Upper lobe of left lung (tissue), 4 donors: ENCODE measurements at regions not wholly inside any gene's neighbourhood (a gene's known extent, or its start where the extent isn't known, plus 50 kb on each side); places are given as distances from the start of the nearest gene placed in this dataset.
"Not testable (repeated sequence)": the region's sequence is repeated elsewhere in the genome, so short reads cannot be mapped to it uniquely, and the experiment has no call there.

Experiments
- CTCF ChIP-seq, 6 experiments: fragments of 450-650 bp in 4 of 6; fragments of 200-600 bp in 2 of 6; sonication (generic) in 2 of 6; IDR thresholded peaks; one replicate each; pipeline ENCODE4 v1.5.1; 2016 to 2019; ENCODE audit warnings: antibody characterized with exemption in 6 of 6
- POLR2A ChIP-seq, 4 donors: fragments of 450-650 bp; IDR thresholded peaks; one replicate each; pipeline ENCODE4 v1.5.1; 2016 to 2017; ENCODE audit warnings: antibody characterized with exemption in 4 of 4, mild to moderate bottlenecking in 2 of 4
- POLR2AphosphoS5 ChIP-seq, 2 donors: sonication (generic); formaldehyde crosslinking; IDR thresholded peaks; one replicate each; pipeline ENCODE4 v1.5.1; 2017; ENCODE audit warnings: antibody characterized with exemption in 2 of 2

GRCh38 chr5:57356850-57357249 lies 125.8 kb downstream of the ACTBL2 start:
- TF ChIP-seq CTCF, POLR2A, POLR2AphosphoS5 (IDR thresholded peaks at IDR 0.05): not testable (repeated sequence)
